ENCODE measurements at regions not wholly inside any gene's neighbourhood (a gene's known extent, or its start where the extent isn't known, plus 50 kb on each side); places are given as distances from the start of the nearest gene placed in this dataset.
A peak's percentile ranks its signal among the peaks of the same experiment; 100 is the strongest.

GRCh38 chr4:14596028-14596427, 406.3 kb upstream of the CPEB2 start:
- no peak for DNase-seq

- no peak for DNase-seq
Observed at GRCh38 chr4:14596437-14596836, 405.8 kb upstream of the CPEB2 start.

- DNase-seq: no peak
Observed at GRCh38 chr4:14596904-14597303, 405.4 kb upstream of the CPEB2 start.

- no peak for DNase-seq
Observed at GRCh38 chr4:14602206-14602605, 400.1 kb upstream of the CPEB2 start.

- no peak for DNase-seq
Observed at GRCh38 chr4:14607001-14607400, 395.3 kb upstream of the CPEB2 start.

- DNase-seq: no peak
Observed at GRCh38 chr4:14607578-14607977, 394.7 kb upstream of the CPEB2 start.

- no peak for DNase-seq
Observed at GRCh38 chr4:14608630-14609029, 393.7 kb upstream of the CPEB2 start.

GRCh38 chr4:14614840-14615239, 387.4 kb upstream of the CPEB2 start:
- DNase-seq: no peak

- no peak for DNase-seq
Observed at GRCh38 chr4:14615671-14616070, 386.6 kb upstream of the CPEB2 start.

GRCh38 chr4:14620567-14621141, 381.6 kb upstream of the CPEB2 start:
- DNase-seq: no peak

GRCh38 chr4:14621731-14622463, 380.4 kb upstream of the CPEB2 start:
- no peak for DNase-seq

GRCh38 chr4:14627038-14627437, 375.2 kb upstream of the CPEB2 start:
- no peak for DNase-seq

GRCh38 chr4:14631806-14632440, 370.4 kb upstream of the CPEB2 start:
- DNase-seq: no peak

- DNase-seq: no peak
Observed at GRCh38 chr4:14636563-14636962, 365.7 kb upstream of the CPEB2 start.

GRCh38 chr4:14640476-14640875, 361.8 kb upstream of the CPEB2 start:
- no peak for DNase-seq

GRCh38 chr4:14641871-14642270, 360.4 kb upstream of the CPEB2 start:
- DNase-seq: no peak

- DNase-seq: no peak
Observed at GRCh38 chr4:14644580-14645282, 357.6 kb upstream of the CPEB2 start.

- DNase-seq: no peak
Observed at GRCh38 chr4:14646831-14647230, 355.4 kb upstream of the CPEB2 start.

GRCh38 chr4:14650127-14650526, 352.2 kb upstream of the CPEB2 start:
- no peak for DNase-seq

- DNase-seq: peak; percentile 9
Observed at GRCh38 chr4:14652522-14652921, 349.8 kb upstream of the CPEB2 start.

- no peak for DNase-seq
Observed at GRCh38 chr4:14653338-14653737, 348.9 kb upstream of the CPEB2 start.

GRCh38 chr4:14659286-14659685, 343.0 kb upstream of the CPEB2 start:
- peak; percentile 84 for DNase-seq

- DNase-seq: no peak
Observed at GRCh38 chr4:14667624-14668151, 334.6 kb upstream of the CPEB2 start.

GRCh38 chr4:14668296-14668695, 334.0 kb upstream of the CPEB2 start:
- no peak for DNase-seq
